DND-41 (cell line): ENCODE measurements at regions not wholly inside any gene's neighbourhood (a gene's known extent, or its start where the extent isn't known, plus 50 kb on each side); places are given as distances from the start of the nearest gene placed in this dataset.
A peak's percentile ranks its signal among the peaks of the same experiment; 100 is the strongest.

Source experiments
- EZH2 ChIP-seq: IDR thresholded peaks from 3 replicates; pipeline ENCODE4 v1.6.1; 2012; ENCODE audit warnings: borderline replicate concordance, low read depth, mild to moderate bottlenecking, moderate library complexity, low read length, inconsistent platforms; ENCODE audit not compliant: severe bottlenecking
- TF ChIP-seq, protein P1 (sequence below): IDR thresholded peaks from 2 replicates; pipeline ENCODE4 v1.5.1; 2012; ENCODE audit warnings: borderline replicate concordance, low read length, moderate library complexity, mild to moderate bottlenecking; ENCODE audit not compliant: poor library complexity, severe bottlenecking; ENCODE audit errors: extremely low read depth

- TF ChIP-seq, protein P1, sequence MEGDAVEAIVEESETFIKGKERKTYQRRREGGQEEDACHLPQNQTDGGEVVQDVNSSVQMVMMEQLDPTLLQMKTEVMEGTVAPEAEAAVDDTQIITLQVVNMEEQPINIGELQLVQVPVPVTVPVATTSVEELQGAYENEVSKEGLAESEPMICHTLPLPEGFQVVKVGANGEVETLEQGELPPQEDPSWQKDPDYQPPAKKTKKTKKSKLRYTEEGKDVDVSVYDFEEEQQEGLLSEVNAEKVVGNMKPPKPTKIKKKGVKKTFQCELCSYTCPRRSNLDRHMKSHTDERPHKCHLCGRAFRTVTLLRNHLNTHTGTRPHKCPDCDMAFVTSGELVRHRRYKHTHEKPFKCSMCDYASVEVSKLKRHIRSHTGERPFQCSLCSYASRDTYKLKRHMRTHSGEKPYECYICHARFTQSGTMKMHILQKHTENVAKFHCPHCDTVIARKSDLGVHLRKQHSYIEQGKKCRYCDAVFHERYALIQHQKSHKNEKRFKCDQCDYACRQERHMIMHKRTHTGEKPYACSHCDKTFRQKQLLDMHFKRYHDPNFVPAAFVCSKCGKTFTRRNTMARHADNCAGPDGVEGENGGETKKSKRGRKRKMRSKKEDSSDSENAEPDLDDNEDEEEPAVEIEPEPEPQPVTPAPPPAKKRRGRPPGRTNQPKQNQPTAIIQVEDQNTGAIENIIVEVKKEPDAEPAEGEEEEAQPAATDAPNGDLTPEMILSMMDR, result peak; percentile 60
- TF ChIP-seq EZH2, result no peak
These were observed 107.8 kb downstream of the CRLF3 start for GRCh38 chr17:30716461-30717290.
